NCI-H2081 treated with DMSO at 0.1 percent for 48 hours (cell line): ENCODE measurements at regions not wholly inside any gene's neighbourhood (a gene's known extent, or its start where the extent isn't known, plus 50 kb on each side); places are given as distances from the start of the nearest gene placed in this dataset.

ENCODE experiments used
- DNase-seq: peaks from one replicate; lab custom pipeline; 2025; lab: John Stamatoyannopoulos, UW

- no peak for DNase-seq
Measured at GRCh38 chr11:115036406-115037180, 358.3 kb downstream of the NXPE2 start.

- DNase-seq: no peak
Measured at GRCh38 chr11:115042002-115042401, 363.7 kb downstream of the NXPE2 start.

- DNase-seq: no peak
Measured at GRCh38 chr11:115047631-115048030, 369.3 kb downstream of the NXPE2 start.

GRCh38 chr11:115049796-115050195 is 371.5 kb downstream of the NXPE2 start:
- DNase-seq: no peak

GRCh38 chr11:115050756-115051155 is 372.4 kb downstream of the NXPE2 start:
- no peak for DNase-seq

- DNase-seq: no peak
Measured at GRCh38 chr11:115051938-115052590, 373.7 kb downstream of the NXPE2 start.

GRCh38 chr11:115052601-115053000 is 374.3 kb downstream of the NXPE2 start:
- no peak for DNase-seq

GRCh38 chr11:115054570-115055538 is 376.5 kb downstream of the NXPE2 start:
- DNase-seq: no peak

GRCh38 chr11:115056514-115056913 is 378.2 kb downstream of the NXPE2 start:
- no peak for DNase-seq

- DNase-seq: no peak
Measured at GRCh38 chr11:115060840-115061239, 382.5 kb downstream of the NXPE2 start.

- DNase-seq: no peak
Measured at GRCh38 chr11:115065314-115065713, 387.0 kb downstream of the NXPE2 start.

- no peak for DNase-seq
Measured at GRCh38 chr11:115065830-115066664, 387.7 kb downstream of the NXPE2 start.

- no peak for DNase-seq
Measured at GRCh38 chr11:115067471-115067870, 389.1 kb downstream of the NXPE2 start.

GRCh38 chr11:115067900-115068530 is 389.7 kb downstream of the NXPE2 start:
- no peak for DNase-seq

- DNase-seq: no peak
Measured at GRCh38 chr11:115069599-115069998, 391.3 kb downstream of the NXPE2 start.

GRCh38 chr11:115075356-115075755 is 397.0 kb downstream of the NXPE2 start:
- DNase-seq: no peak

- no peak for DNase-seq
Measured at GRCh38 chr11:115077740-115078139, 399.4 kb downstream of the NXPE2 start.

GRCh38 chr11:115078461-115079438 is 400.4 kb downstream of the NXPE2 start:
- peak; percentile 93 for DNase-seq

GRCh38 chr11:115080923-115081680 is 402.8 kb downstream of the NXPE2 start:
- DNase-seq: no peak
